ENCODE measurements at regions not wholly inside any gene's neighbourhood (a gene's known extent, or its start where the extent isn't known, plus 50 kb on each side); places are given as distances from the start of the nearest gene placed in this dataset.
"Not testable (repeated sequence)": the region's sequence is repeated elsewhere in the genome, so short reads cannot be mapped to it uniquely, and the experiment has no call there.

GRCh38 chr7:130789436-130789835, 55.4 kb upstream of the KLF14 start:
- no peak for DNase-seq (ENCODE audit: low read depth)

DNA sequence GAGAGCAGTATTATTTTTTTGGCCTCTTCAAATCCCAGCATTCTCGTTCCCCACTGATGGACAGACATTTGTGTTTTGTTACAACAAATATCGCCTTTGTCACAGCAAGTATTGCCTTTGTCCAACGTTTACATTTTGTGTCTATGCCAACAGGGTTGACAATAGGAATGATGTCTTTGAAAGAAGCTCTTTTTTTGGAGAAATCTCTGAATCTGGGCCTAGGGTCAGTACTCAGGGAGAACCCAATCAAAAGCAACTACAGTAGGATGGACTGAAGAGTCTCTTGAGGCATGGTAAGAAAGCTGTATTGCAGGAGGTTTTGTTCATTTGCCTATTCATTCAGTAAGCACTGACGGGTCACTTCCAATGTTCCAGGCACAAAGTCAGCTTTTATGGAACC, 57.7 kb upstream of the KLF14 start:
- no peak for DNase-seq (ENCODE audit: low read depth)

- DNase-seq (ENCODE audit: low read depth), result no peak
Observed at GRCh38 chr7:130793855-130794618, 60.0 kb upstream of the KLF14 start.

DNA sequence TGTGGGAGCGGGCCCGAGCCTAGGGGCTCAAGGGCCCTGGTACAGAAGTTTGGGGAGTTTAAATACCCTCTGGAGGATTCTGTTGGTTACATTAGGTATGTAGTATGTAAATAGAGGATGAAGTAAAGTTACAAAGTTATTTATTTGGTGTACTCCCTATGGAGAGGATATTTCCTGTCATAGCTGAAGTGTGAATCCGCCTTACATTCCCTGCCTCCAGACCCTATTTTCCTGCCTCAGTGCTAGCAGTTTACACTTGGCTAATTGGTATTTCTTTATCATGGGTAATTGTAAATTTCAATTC, 60.6 kb upstream of the KLF14 start:
- no peak for DNase-seq (ENCODE audit: low read depth)

- not testable (repeated sequence) for DNase-seq (ENCODE audit: low read depth)
Observed at GRCh38 chr7:130796425-130796824, 62.4 kb upstream of the KLF14 start.

DNA sequence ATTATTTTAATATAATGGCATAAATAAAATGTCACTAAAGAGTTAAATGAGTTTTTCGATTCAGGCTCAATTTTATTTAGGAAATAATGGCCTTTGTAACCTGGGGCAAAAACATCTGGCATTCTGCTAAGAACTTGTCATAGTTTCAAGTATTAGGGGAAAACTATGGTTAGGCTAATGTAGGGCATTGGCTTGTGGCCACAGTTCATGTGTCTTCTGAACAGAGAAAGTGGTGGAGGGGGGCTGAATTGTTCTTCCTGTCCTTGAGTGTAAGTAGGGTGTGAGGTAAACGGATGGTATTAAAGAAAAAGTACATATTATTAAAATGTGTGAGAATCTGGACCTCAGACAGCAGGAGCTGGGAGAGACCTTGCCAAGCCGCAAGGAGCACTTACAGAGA, 69.1 kb upstream of the KLF14 start:
- DNase-seq (ENCODE audit: low read depth), result no peak

GRCh38 chr7:130804220-130804619, 70.2 kb upstream of the KLF14 start:
- DNase-seq (ENCODE audit: low read depth), result no peak

GRCh38 chr7:130812819-130813218, 78.8 kb upstream of the KLF14 start:
- not testable (repeated sequence) for DNase-seq (ENCODE audit: low read depth)

- DNase-seq (ENCODE audit: low read depth), result no peak
Observed at GRCh38 chr7:130814778-130815335, 80.8 kb upstream of the KLF14 start.

DNA sequence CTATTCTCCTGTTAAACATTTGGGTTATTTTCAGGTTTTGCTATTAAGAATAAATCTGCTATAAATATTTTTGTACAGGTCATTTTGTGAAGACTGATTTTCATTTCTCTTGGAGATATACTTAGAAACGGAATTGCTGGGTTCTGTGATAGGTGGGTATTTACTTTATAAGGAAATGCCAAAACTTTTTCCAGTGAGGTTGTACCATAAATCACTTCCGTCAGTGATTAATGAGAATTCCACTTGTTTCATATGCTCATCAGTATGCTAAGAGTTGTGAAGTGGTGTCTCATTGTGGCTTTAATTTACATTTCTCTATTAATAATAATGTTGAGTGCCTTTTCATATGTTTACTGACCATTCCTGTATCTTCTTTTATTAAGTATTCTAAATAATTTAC, 84.0 kb upstream of the KLF14 start:
- no peak for DNase-seq (ENCODE audit: low read depth)

- DNase-seq (ENCODE audit: low read depth), result no peak
Observed at GRCh38 chr7:130821864-130822263, 87.9 kb upstream of the KLF14 start.

- no peak for DNase-seq (ENCODE audit: low read depth)
Observed at GRCh38 chr7:130822642-130823041, 88.6 kb upstream of the KLF14 start.

DNA sequence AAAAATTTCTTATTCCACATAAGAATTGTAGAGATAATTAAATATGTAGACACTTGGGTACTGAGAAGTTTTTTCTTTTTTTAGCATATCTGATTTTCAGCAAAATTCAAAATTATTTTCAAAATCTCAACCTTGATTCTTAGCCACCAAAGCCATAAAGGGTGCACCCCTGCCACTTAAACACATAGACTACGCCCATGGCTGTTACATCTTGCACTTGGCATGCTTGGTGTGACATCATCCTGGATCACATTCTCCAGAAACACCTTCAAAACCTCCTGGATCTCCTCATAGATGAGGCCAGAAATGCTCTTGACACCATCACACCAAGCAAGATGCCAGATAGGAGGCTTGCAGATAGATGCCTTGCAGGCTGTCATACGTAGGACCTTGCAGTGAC, 89.1 kb upstream of the KLF14 start:
- no peak for DNase-seq (ENCODE audit: low read depth)

GRCh38 chr7:130825819-130826218, 91.8 kb upstream of the KLF14 start:
- DNase-seq (ENCODE audit: low read depth), result no peak

DNA sequence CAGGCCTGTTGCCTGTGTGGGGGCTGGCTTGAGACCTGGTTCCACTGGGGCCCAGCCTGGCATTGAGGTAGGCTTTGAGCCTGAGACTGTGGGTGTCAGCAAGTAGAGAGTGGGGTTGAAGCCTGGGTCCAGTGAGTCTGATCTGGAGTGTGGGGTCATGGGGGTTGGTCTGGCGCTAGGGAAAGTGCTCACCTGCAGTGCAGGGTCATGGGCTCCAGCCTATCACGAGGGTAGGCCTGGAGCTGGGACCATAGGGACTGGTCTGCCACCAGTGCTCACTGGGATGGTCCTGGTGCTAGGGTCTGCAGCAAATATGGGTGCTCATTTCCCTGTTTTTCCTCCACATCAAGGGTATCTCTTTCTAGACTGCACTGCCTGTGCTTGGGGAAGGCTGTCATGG, 95.4 kb upstream of the KLF14 start:
- DNase-seq (ENCODE audit: low read depth), result no peak

DNA sequence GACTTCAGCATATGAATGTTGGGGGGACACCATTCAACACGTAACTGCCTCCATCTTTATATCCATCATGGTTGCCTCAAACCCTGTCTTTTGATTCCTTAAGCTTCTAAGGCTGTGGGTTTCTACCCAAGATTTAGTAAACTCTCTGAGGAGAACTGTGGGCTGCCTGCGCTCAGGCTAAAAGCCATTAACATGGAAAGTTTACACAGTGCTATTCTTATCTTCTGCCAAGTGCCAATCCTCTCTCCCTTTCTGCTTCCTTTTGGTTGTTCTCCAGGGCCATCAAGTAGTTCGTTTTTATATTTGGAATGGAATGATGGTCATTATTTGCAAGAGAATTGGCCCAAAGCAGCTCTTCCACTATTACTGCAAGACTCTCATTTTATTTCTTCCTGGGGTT, 97.3 kb upstream of the KLF14 start:
- no peak for DNase-seq (ENCODE audit: low read depth)

GRCh38 chr7:130831817-130832481, 97.9 kb upstream of the KLF14 start:
- no peak for DNase-seq (ENCODE audit: low read depth)

- no peak for DNase-seq (ENCODE audit: low read depth)
Observed at GRCh38 chr7:130838738-130839137, 104.7 kb upstream of the KLF14 start.

DNA sequence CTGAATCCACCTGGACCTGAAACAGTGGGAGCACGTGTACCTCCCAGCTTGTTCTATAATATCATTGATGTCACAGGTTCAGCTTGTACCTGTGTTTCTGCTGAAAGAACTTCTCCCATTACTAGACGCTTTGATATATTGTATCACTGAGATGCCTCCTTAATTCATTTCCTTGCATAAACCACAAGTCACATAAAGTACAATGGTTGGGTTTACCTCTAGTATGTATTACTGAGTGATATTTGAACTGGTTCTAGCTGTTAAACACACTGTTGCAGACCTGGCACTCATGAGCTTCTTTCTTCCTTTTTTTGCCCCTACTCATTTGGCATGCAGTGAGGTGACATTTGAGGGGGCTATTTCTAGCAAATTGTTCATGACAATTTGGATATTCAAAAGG, 106.6 kb upstream of the KLF14 start:
- DNase-seq (ENCODE audit: low read depth), result no peak

- no peak for DNase-seq (ENCODE audit: low read depth)
Observed at GRCh38 chr7:130841416-130841815, 107.4 kb upstream of the KLF14 start.

DNA sequence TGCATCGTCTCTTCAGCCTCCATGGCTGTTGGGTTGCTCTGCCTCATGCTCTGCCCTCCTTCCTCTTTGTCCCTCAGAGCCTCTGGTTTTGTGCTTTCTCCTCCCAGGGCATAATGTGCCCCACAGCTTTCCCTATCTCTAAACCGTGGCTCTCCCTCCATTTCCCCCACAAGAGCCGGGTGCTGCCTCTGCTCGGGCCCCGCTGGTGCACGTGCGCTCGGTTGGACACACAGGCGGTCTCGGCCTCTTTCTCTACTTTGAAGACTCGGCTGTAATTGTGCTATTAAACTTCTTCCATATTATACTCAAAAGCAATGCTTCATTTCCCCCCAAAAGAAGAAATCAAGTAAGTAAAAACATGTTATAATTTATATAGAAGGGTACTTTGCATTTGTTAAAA, 109.7 kb upstream of the KLF14 start:
- no peak for DNase-seq (ENCODE audit: low read depth)

- no peak for DNase-seq (ENCODE audit: low read depth)
Observed at GRCh38 chr7:130844811-130845580, 111.0 kb upstream of the KLF14 start.

DNA sequence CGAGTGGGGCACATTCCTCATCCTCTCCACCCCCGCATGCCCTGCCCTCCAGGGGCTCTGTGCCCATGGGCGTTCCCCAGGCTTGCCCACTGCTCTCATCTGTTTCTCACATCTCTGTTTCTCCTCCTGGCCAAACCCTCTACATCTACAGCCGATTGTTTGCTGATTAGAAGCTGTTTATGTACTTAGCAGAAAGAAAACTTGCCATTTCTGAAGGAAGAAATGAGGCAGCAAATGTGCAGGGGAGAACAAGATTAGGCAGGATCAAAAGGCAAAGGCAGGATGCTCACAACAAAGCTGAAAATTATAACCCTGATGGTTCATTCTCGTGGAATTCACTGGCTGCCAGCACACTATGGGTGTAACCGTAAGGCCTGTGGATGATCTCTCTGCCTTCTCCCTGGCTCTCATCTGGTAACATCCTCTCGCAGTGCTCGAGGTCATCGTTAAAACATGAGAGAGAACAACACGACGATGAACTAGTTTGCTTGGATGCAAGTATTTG, 111.6 kb upstream of the KLF14 start:
- DNase-seq (ENCODE audit: low read depth), result no peak
